Adrenal gland (tissue), 5 donors: ENCODE measurements at regions not wholly inside any gene's neighbourhood (a gene's known extent, or its start where the extent isn't known, plus 50 kb on each side); places are given as distances from the start of the nearest gene placed in this dataset.

Experiments used
- POLR2A ChIP-seq, 2 donors: fragments of 450-650 bp; IDR thresholded peaks; one replicate each; pipeline ENCODE4 v1.6.1; 2017; ENCODE audit warnings: antibody characterized with exemption in 2 of 2, mild to moderate bottlenecking in 2 of 2, moderate library complexity in 1 of 2
- TF ChIP-seq, protein P1 (sequence below), 6 experiments: fragments of 450-650 bp in 4 of 6; fragments of 200-600 bp in 2 of 6; sonication (generic) in 1 of 6; IDR thresholded peaks; 1 replicate in 5 of 6; 2 replicates in 1 of 6; pipeline versions ENCODE4 v1.5.1 to v1.8.0; 2016 to 2021; ENCODE audit warnings: antibody characterized with exemption in 6 of 6, mild to moderate bottlenecking in 2 of 6, moderate library complexity in 1 of 6
- donor health status: DM: no; HTN: no; CAD: no.

DNA sequence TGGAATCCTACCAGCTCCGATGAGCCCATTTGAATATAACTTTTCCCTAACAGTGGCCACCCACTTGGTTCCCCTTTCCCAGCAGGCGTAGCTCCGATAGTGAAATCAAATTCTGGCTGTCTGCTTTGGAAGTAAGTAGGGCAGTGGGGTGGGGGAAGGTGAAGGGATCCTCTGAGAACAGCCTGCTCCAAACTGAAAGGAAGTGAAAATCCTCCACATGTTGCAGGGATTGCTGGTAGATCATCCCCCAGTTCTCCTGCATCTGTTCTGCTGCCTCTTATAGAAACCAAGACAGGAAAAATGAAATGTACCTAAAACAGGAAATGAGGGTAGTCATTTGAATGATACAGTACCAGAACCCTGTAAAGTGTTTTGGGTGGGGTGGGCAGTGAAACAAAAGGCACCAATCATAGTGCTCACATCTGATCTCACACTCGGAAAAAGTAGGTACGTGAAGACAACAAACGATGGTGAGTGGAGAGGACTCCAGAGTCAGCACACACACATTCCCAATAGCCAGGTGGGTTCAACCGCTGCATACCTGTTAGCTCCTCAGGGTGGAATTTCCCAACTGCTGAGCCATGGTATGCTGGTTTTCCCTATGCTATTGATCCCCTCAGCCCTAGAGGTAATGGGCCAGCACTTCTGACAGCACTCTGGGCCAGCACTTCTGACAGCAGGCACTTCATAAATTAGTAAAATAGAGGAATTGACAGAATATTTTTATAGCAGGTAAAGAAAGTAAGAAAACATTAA, 304.9 kb upstream of the ADAMTS9 start:
- TF ChIP-seq, protein P1, sequence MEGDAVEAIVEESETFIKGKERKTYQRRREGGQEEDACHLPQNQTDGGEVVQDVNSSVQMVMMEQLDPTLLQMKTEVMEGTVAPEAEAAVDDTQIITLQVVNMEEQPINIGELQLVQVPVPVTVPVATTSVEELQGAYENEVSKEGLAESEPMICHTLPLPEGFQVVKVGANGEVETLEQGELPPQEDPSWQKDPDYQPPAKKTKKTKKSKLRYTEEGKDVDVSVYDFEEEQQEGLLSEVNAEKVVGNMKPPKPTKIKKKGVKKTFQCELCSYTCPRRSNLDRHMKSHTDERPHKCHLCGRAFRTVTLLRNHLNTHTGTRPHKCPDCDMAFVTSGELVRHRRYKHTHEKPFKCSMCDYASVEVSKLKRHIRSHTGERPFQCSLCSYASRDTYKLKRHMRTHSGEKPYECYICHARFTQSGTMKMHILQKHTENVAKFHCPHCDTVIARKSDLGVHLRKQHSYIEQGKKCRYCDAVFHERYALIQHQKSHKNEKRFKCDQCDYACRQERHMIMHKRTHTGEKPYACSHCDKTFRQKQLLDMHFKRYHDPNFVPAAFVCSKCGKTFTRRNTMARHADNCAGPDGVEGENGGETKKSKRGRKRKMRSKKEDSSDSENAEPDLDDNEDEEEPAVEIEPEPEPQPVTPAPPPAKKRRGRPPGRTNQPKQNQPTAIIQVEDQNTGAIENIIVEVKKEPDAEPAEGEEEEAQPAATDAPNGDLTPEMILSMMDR (IDR thresholded peaks at IDR 0.05): no peak
- no peak for TF ChIP-seq POLR2A (IDR thresholded peaks at IDR 0.05)
